Hippocampal formation (tissue), 2 donors: ENCODE measurements at regions not wholly inside any gene's neighbourhood (a gene's known extent, or its start where the extent isn't known, plus 50 kb on each side); places are given as distances from the start of the nearest gene placed in this dataset.
"Not testable (repeated sequence)": the region's sequence is repeated elsewhere in the genome, so short reads cannot be mapped to it uniquely, and the experiment has no call there.

ENCODE experiments used
- DNase-seq, 2 donors: peaks; one replicate each; lab custom pipeline; 2025; lab: John Stamatoyannopoulos, UW

DNA sequence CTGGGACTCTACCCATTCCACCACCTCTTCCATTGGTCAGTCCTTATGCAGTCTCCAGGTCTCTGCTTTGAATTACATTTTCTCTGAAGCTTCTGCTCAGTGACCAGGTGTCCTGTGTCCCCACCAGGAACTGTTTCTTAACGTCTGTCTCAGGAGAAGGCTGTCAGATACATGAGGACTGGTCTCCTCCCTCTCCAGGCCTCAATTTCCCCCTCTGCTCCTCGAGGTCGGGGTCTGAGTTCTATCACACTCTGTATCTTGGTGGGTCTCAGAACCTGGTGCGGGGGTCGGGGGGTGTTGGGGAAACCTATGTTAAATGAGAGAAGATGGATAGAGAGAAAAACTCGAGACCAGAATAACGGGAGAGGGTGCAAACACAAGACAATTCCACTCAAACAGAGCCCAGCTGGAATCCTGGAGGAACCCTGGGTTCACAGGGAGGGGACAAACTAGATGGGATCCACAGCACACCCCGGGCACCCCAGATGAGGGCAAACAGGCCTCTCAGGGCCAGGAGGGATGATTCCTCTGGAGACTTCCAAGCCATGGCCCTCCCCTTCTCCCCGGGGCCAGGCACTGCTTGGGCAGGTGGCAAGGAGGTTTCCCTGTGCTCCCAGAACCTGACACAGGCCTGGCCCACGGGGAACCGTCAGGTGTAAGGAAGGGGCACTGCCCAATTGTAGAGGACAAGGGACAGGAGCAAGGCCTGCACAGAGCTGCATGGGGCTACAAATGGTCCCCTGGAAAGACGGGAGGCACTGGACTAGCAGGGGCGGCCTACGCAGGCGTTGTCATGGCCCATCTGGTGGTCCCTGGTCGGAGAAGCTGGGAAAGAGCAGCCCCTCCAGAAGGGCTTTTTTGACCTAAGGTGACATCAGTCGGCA, 313.2 kb upstream of the DIO3 start:
- DNase-seq = no peak

DNA sequence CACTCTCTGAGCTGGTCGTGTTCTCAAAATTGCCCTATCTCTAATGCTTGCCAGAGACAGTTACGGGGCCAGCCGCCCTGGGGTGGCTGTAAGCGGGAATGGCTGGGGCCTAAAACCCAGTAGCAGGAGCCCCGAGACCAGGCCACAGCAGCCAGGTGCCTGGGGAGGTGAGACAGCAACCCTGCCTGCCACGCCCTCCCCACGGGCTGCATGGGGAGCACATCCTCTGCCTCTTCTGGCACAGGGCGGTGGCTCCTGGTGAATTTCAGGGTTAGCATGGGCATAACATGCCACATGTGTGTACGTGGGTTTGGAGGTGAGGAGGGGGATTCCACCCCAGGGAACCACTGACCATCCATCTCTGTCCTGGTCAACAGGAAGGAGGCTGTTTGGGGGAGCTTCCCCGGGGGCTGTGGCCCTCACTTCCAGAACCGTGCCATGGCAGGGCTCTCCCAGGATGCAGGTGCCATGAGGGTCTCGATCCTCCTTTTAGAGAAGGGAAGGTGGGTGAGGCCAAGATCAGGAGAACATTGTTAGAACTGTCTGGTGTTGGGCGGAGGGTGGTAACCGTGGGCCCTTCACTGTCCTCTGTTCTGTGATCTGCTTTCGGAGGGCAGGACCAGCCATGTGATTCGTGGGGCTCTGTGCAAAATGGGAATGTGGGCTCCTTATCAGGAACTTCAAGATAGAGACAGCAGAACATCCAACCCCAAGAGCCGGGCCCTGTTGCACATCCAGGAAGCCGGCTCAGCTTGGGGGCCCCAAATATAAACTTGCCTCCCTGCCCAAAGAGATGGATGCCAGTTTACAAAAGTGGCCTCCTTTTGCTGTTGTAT, 312.2 kb upstream of the DIO3 start:
- no peak for DNase-seq

- no peak for DNase-seq
Measured at GRCh38 chr14:101249676-101250036, 311.6 kb upstream of the DIO3 start.

DNA sequence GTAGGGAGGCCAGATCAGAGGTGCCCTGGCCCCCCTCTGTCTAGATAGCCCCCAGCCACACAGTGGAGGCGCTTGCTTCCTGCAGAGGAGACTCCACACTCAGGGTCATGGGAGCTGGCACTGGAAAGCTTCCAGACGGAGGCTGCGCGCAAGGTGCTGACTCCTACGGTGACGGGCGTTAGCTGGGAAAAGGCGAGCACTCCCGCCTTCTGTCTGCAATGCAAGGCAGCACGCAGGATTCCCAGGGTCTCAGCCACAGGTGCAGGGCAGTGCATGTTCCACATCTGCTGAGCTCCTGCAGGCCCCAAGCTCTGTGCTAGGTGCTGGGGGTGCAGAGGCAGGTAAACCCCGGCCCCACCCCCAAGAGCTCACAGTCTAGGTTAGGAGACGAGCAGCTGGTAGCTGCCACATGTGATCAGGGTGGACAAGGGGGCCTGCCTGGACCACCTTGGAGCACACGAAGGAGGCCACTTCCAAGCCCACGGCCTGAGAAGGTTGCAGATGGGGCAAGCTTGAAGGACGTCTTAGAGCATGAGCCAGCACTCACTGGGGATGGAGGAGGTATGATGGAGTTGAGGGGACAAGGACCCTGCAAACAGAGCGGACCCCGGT, 310.9 kb upstream of the DIO3 start:
- no peak for DNase-seq

GRCh38 chr14:101250948-101251811, 310.1 kb upstream of the DIO3 start:
- no peak for DNase-seq

DNA sequence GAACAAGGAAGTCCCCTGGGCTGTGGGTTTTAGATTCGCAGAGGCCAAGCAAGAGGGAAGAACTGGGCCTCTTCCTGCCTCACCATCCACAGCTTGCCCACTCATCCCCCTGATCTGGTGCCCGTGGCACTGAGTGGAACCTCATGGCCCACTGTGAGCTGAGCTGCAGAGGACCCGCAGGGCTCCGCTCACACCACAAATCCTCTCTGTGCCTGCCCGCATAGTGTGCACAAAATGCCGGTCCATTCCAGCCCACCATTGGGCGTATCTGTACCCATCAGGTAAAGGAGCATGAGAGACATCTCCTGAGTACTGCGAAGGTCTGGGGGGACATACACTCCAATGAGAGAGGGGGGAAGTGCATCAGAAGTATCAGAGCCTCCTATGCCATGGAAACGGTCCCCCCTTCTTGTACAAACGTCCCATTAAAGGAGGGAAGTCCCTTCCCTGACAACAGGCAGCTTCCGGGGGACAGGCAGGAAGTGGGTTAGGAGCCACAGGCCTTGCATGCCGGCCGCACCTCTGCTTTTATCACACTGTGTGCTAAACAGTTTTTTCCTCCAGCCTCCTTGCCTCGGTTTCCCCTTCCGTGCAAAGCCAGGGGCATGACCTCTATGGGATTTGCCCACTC, 309.4 kb upstream of the DIO3 start:
- no peak for DNase-seq

- DNase-seq = no peak
Measured at GRCh38 chr14:101252443-101253214, 308.7 kb upstream of the DIO3 start.

GRCh38 chr14:101253948-101254347, 307.3 kb upstream of the DIO3 start:
- DNase-seq = no peak

- DNase-seq = no peak
Measured at GRCh38 chr14:101254805-101255764, 306.2 kb upstream of the DIO3 start.

DNA sequence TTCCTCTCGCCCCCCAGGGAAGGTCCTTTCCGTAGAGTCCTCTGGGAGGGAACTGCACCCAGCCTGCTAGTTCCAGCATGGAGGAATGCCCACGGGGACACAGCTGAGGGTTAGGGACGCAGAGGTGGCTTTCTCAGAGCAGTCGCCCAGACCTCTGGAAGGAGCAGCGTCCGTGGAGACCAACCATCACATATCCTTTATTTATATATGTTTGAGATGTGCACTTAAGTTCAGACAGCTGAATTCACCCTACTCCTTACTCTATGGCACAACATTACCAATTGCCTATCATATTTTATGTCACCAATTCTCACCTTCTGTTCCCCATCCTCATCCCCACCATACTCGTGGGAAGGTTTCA, 305.6 kb upstream of the DIO3 start:
- no peak for DNase-seq

DNA sequence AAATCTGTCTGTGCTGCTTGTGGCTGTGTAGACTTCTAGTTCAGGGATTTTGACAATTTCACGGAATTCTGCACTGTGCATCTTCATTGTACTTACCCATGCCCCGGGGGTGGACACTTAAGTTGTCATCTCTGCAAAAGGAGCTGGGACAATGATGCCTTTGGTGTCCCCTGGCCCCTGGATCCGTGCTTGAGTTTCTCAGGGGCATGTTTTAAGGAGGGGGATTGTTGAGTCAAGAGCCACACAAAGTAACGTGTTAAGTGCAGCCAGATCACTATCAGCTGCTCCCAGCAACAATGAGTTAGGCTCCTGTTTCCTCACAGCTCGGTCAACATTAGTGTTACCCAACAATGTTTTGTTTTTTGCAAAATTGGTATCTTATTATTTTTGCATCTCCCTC, 305.0 kb upstream of the DIO3 start:
- DNase-seq = no peak

DNA sequence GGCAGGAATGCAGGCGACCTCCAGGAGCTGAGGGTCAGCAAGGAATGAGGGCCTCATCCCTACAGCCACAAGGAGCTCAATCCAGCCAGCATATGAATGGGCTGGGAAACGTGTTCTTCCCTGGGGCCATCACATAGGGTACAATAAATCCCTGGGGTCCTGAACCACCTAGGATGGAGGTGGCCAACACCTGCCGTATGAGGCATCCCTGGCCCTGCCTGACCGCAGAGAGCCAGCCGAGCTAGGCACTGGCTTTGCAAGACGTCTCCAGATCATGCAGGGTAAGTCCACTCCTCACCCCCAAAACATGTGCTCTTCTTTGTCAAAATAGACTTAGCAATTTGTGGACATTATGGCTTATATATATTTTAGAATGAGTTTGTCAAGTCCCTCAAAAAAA, 303.7 kb upstream of the DIO3 start:
- no peak for DNase-seq

GRCh38 chr14:101259748-101260147, 301.5 kb upstream of the DIO3 start:
- no peak for DNase-seq

- not testable (repeated sequence) for DNase-seq
Measured at GRCh38 chr14:101266441-101266840, 294.9 kb upstream of the DIO3 start.

- DNase-seq = no peak
Measured at GRCh38 chr14:101273091-101273490, 288.2 kb upstream of the DIO3 start.

DNA sequence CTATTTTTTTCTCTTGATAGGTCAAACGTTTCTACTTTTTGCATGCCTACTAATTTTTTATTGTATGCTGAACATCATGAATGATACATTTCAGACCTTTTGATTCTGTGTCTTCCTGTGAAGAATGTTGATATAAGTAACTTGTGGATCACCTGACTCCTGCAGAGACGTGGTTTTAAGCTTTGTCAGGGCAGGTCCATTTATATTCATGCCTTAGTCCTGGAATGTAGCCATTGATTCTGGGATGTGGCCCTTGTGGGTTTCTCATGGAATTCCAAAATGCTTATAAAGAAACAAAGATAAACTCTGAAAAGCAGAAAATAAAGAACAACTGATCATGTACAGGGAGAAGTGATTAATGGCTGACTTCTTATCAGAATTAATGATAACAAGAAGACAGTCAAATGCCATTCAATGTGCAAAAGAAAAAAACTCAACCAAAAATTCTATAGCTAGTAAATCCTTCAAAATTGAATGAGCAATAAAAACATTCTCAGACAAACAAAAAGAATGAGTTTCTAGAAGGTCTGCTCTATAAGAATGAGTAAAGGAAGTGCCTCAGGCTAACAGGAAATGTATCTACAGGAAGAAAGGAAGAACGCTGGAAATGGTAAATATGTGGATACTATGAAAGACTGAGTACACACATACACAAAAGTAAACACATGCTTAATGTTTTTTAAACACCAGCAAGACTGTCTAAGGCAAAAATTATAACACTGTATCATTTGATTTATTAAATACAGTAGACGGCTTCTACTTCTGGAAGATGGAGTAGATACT, 284.8 kb upstream of the DIO3 start:
- no peak for DNase-seq

- no peak for DNase-seq
Measured at GRCh38 chr14:101282418-101282817, 278.9 kb upstream of the DIO3 start.

DNA sequence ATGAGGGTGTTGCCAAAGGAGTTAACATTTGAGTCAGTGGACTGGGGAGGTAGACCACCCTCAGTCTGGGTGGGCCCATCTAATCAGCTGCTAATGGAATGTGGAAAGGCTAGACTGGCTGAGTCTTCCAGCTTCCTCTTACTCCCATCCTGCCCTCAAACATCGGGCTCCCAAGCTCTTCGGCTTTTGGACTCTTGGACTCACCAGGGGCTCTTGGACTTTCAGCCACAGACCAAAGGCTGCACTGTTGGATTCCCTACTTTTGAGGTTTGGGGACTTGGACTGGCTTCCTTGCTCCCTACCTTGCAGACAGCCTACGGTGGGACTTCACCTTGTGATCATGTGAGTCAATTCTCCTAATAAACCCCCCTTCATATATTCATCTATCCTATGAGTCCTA, 276.6 kb upstream of the DIO3 start:
- DNase-seq = no peak
